Lung (tissue), 11 donors: ENCODE measurements at regions not wholly inside any gene's neighbourhood (a gene's known extent, or its start where the extent isn't known, plus 50 kb on each side); places are given as distances from the start of the nearest gene placed in this dataset.
"Not testable (repeated sequence)": the region's sequence is repeated elsewhere in the genome, so short reads cannot be mapped to it uniquely, and the experiment has no call there.

Experiments
- ATAC-seq: fragments of 200-7000 bp; cut with Tn5 transposase; one replicate; pipeline ENCODE4 v1.9.1; 2020; ENCODE audit warnings: moderate number of reproducible peaks; ENCODE audit not compliant: insufficient read depth, low FRiP score
- DNase-seq, 3 donors: peaks; one replicate each; pipeline ENCODE4 v3.0.0-alpha.2; 2013 to 2017
- H3K27ac ChIP-seq, 2 donors: one replicate each; pipeline ENCODE4 v1.5.1; 2013; ENCODE audit warnings: mild to moderate bottlenecking in 2 of 2, moderate library complexity in 2 of 2, control low read depth in 1 of 2, inconsistent platforms in 1 of 2, low read depth in 1 of 2, low read length in 1 of 2
- H3K27me3 ChIP-seq, 3 donors: one replicate each; pipeline ENCODE4 v1.5.1; 2013; ENCODE audit warnings: low read length in 2 of 3; ENCODE audit not compliant: control insufficient read depth in 3 of 3, insufficient read depth in 3 of 3
- H3K36me3 ChIP-seq, 4 donors: one replicate each; pipeline ENCODE4 v1.5.1; 2013; ENCODE audit warnings: low read length in 4 of 4, mild to moderate bottlenecking in 1 of 4, moderate library complexity in 1 of 4; ENCODE audit not compliant: control insufficient read depth in 4 of 4, insufficient read depth in 4 of 4
- H3K4me1 ChIP-seq, 5 donors: one replicate each; pipeline ENCODE4 v1.5.1; 2013; ENCODE audit warnings: low read length in 5 of 5, mild to moderate bottlenecking in 2 of 5, moderate library complexity in 1 of 5; ENCODE audit not compliant: control insufficient read depth in 5 of 5, insufficient read depth in 5 of 5
- H3K4me3 ChIP-seq: one replicate; pipeline ENCODE4 v1.5.1; 2013; ENCODE audit warnings: mild to moderate bottlenecking, control low read depth, moderate library complexity
- H3K9ac ChIP-seq, 2 donors: one replicate each; pipeline ENCODE4 v1.5.1; 2013; ENCODE audit warnings: low read length in 2 of 2, control low read depth in 1 of 2; ENCODE audit not compliant: insufficient read depth in 1 of 2
- H3K9me3 ChIP-seq, 4 donors: one replicate each; pipeline ENCODE4 v1.5.1; 2013; ENCODE audit warnings: low read length in 3 of 4, mild to moderate bottlenecking in 1 of 4, moderate library complexity in 1 of 4; ENCODE audit not compliant: control insufficient read depth in 4 of 4, insufficient read depth in 3 of 4
- CTCF ChIP-seq: IDR thresholded peaks from 2 replicates; pipeline ENCODE4 v1.5.1; 2012; ENCODE audit warnings: mild to moderate bottlenecking; ENCODE audit errors: control extremely low read depth, extremely low read depth
- WGBS, 2 donors: extraction: QIAGEN DNeasy Blood & Tissue Kit; methylation state at CpG; one replicate each; pipeline ENCODE4 v1.1.7; 2013; 5-methylcytosine and 5-hydroxymethylcytosine counted together
- donor health status: control.
- donor health status: control.
- donor health status: Bipolar disorder and iron deficiency.
- donor health status: healthy.
- donor health status: DM: yes; HTN: yes; CAD: no.

DNA sequence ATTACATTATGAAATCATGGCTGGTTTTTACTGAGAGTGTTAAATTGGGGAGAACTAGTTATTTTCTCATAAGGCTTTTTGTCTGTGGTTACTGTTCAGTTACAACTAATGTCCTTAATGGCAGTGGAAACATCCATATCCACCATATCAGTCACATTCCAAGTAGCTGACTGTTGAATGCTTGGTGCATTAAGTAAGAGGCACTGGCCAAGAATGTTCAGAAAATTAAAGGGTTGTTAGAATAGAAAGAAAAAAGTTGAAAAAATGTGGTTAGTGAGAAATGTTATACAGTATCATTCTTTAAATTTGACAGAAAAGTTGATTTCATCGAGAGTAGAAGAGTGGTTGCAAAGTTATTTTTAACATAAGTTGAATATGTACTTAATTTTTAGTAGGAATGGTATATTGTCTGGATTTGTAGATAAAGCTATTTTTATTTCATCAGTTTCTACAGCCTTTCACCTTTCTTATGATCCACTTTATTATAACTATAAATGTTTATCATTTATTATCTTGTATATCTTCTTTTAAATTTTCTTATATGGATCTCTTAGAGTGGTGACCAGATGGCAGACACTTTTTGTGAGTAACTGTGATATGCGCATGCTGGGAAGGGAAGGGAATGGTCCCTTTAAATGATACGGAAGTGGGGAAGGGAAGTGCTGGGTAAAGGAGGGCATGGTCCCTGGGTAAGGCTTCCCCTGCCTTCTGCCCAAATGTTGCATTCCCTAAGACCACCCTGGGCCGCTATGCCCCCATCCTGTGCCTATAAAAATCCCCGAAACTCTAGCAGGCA is 2407.1 kb downstream of the ARAP2 start:
- Histone ChIP-seq H3K4me3 (no peak overlapping the region), H3K27me3 (no peaks in the 10 kb centered on the region), H3K9ac (no peak overlapping the region), H3K4me1 (no peaks in the 10 kb centered on the region), H3K9me3 (no peaks in the 10 kb centered on the region), H3K27ac (no peak overlapping the region), H3K36me3 (no peaks in the 10 kb centered on the region)
- TF ChIP-seq CTCF: no peak
- ATAC-seq (no peak), DNase-seq (peak in 2 of 3 donors; percentile 1 to 3)
- 83 to 86% methylated on average over 5 of the region's 5 CpGs for WGBS, 2 donors

- 38 to 42% methylated on average over 1 of the region's 1 CpG for WGBS, 2 donors
- no peaks in the 10 kb centered on the region for H3K36me3 ChIP-seq
- no peaks in the 10 kb centered on the region for H3K4me1 ChIP-seq
- no peak for ATAC-seq
- no peak overlapping the region for H3K27ac ChIP-seq
- no peak for TF ChIP-seq CTCF
- H3K9ac ChIP-seq: no peak overlapping the region
- no peak overlapping the region for H3K4me3 ChIP-seq
- no peaks in the 10 kb centered on the region for H3K9me3 ChIP-seq
- DNase-seq: no peak
- H3K27me3 ChIP-seq: no peaks in the 10 kb centered on the region
These were observed 2403.2 kb downstream of the ARAP2 start for GRCh38 chr4:33841120-33841519.

GRCh38 chr4:33850371-33850902 is 2393.9 kb downstream of the ARAP2 start:
- no peaks in the 10 kb centered on the region for H3K36me3 ChIP-seq
- no peaks in the 10 kb centered on the region for H3K9me3 ChIP-seq
- 52 to 62% methylated on average over 3 of the region's 3 CpGs for WGBS, 2 donors
- H3K27me3 ChIP-seq: no peaks in the 10 kb centered on the region
- no peak for DNase-seq
- H3K4me1 ChIP-seq: no peaks in the 10 kb centered on the region
- no peak for TF ChIP-seq CTCF
- H3K4me3 ChIP-seq: no peak overlapping the region
- H3K9ac ChIP-seq: no peak overlapping the region
- H3K27ac ChIP-seq: no peak overlapping the region
- ATAC-seq: no peak

DNA sequence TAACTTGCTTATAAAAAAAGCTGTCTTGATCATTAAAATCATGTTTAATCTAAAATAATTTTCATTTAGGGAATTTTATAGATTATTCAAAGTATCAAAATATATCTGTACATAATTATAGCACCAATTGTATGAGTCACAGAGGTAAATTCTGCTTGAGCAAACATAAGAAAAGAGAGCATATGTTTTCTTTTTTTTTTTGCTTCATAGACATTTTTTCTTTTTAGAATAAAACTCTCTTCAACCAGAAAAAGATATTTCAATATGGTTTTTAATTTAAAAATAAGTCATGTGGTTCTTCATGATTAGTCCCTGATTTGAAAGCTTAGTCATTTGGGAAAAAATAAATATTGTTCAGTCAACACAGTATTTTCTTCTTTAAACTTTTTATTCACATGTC is 2390.6 kb downstream of the ARAP2 start:
- not testable (repeated sequence) for H3K4me1 ChIP-seq, H3K9ac ChIP-seq, H3K4me3 ChIP-seq, H3K9me3 ChIP-seq, ATAC-seq, H3K27ac ChIP-seq, DNase-seq, H3K27me3 ChIP-seq, H3K36me3 ChIP-seq
